IMR-90 (cell line): ENCODE measurements at regions not wholly inside any gene's neighbourhood (a gene's known extent, or its start where the extent isn't known, plus 50 kb on each side); places are given as distances from the start of the nearest gene placed in this dataset.

ENCODE experiments used
- ATAC-seq: fragments of 200-7000 bp; cut with Tn5 transposase; 2 replicates; pipeline ENCODE4 v1.9.1; 2020; ENCODE audit warnings: low read depth, mild to moderate bottlenecking, moderate library complexity
- BruUV-seq: library from RNA; stranded (reverse); fragments of 400-500 nt; replicated peaks from 2 replicates; lab custom pipeline; 2021; lab: Mats Ljungman, UMichigan
- CTCF ChIA-PET: fragments of 300-600 bp; formaldehyde crosslinking; extraction: SDS; loops from one replicate; lab custom pipeline; 2021; ENCODE audit warnings: antibody characterized with exemption; lab: Yijun Ruan, JAX
- POLR2A ChIA-PET: fragments of 300-600 bp; sonication (Branson Sonifier 250); formaldehyde crosslinking; loops from one replicate; lab custom pipeline; 2022; ENCODE audit warnings: antibody characterized with exemption; ENCODE audit not compliant: unreplicated experiment; lab: Charles Lee
- DNase-seq: peaks from one replicate; pipeline ENCODE4 v3.0.0; 2013
- H2AFZ ChIP-seq: replicated peaks from 2 replicates; pipeline ENCODE3; 2013; ENCODE audit warnings: low read length, mild to moderate bottlenecking; ENCODE audit not compliant: poor library complexity
- H2AK5ac ChIP-seq: 2 replicates; pipeline ENCODE4 v1.6.1; 2013; ENCODE audit warnings: low read depth, low read length, inconsistent platforms
- H2AK9ac ChIP-seq: replicated peaks from 2 replicates; pipeline ENCODE3; 2013; ENCODE audit warnings: mild to moderate bottlenecking, low read depth, low read length, moderate library complexity; ENCODE audit not compliant: poor library complexity
- H2BK120ac ChIP-seq: 2 replicates; pipeline ENCODE4 v1.6.1; 2013; ENCODE audit warnings: low read depth, low read length, inconsistent platforms
- H2BK15ac ChIP-seq: 3 replicates; pipeline ENCODE4 v1.6.1; 2013; ENCODE audit warnings: low read depth, low read length, inconsistent platforms
- H2BK20ac ChIP-seq: 2 replicates; pipeline ENCODE4 v1.6.1; 2013; ENCODE audit warnings: low read depth, mild to moderate bottlenecking, inconsistent platforms, low read length, moderate library complexity
- H2BK5ac ChIP-seq: 2 replicates; pipeline ENCODE4 v1.6.1; 2013; ENCODE audit warnings: mild to moderate bottlenecking, low read depth, low read length, inconsistent platforms; ENCODE audit not compliant: poor library complexity, severe bottlenecking
- H3K14ac ChIP-seq: replicated peaks from 2 replicates; pipeline ENCODE4 v1.6.1; 2013; ENCODE audit warnings: low read depth, low read length, inconsistent platforms
- H3K18ac ChIP-seq: 2 replicates; pipeline ENCODE4 v1.6.1; 2013; ENCODE audit warnings: low read depth, low read length, control low read depth
- H3K23ac ChIP-seq: 2 replicates; pipeline ENCODE4 v1.6.1; 2013; ENCODE audit warnings: low read depth, low read length, inconsistent platforms
- H3K27ac ChIP-seq: 2 replicates; pipeline ENCODE4 v1.5.1; 2013; ENCODE audit warnings: mild to moderate bottlenecking, control low read depth, low read length; ENCODE audit not compliant: insufficient read depth
- H3K27me3 ChIP-seq: 2 replicates; pipeline ENCODE4 v1.6.1; 2013; ENCODE audit warnings: low read length; ENCODE audit not compliant: control insufficient read depth, insufficient read depth
- H3K36me3 ChIP-seq: 2 replicates; pipeline ENCODE4 v1.6.1; 2013; ENCODE audit warnings: low read length, mixed read lengths; ENCODE audit not compliant: control insufficient read depth, insufficient read depth
- H3K4ac ChIP-seq: 2 replicates; pipeline ENCODE4 v1.6.1; 2013; ENCODE audit warnings: low read depth, low read length, inconsistent platforms
- H3K4me1 ChIP-seq: 2 replicates; pipeline ENCODE4 v1.6.1; 2013; ENCODE audit warnings: low read length, mixed read lengths; ENCODE audit not compliant: control insufficient read depth, insufficient read depth
- H3K4me2 ChIP-seq: 2 replicates; pipeline ENCODE4 v1.6.1; 2013; ENCODE audit warnings: low read depth, mild to moderate bottlenecking, control low read depth, low read length, moderate library complexity
- H3K4me3 ChIP-seq: 2 replicates; pipeline ENCODE4 v1.5.1; 2013; ENCODE audit warnings: low read depth, mild to moderate bottlenecking, control low read depth, low read length, moderate library complexity; ENCODE audit not compliant: insufficient read depth
- H3K56ac ChIP-seq: 2 replicates; pipeline ENCODE4 v1.6.1; 2013; ENCODE audit warnings: low read length, inconsistent platforms; ENCODE audit not compliant: insufficient read depth; ENCODE audit errors: extremely low read depth
- H3K79me1 ChIP-seq, 2 experiments: 2 replicates each; pipeline ENCODE4 v1.6.1; 2013; ENCODE audit warnings: low read length in 2 of 2, inconsistent platforms in 1 of 2, low read depth in 1 of 2
- H3K9ac ChIP-seq: 2 replicates; pipeline ENCODE4 v1.6.1; 2013; ENCODE audit warnings: low read depth, low read length, control low read depth
- H3K9me1 ChIP-seq: 2 replicates; pipeline ENCODE4 v1.6.1; 2013; ENCODE audit warnings: low read length, inconsistent platforms; ENCODE audit not compliant: insufficient read depth
- H3K9me3 ChIP-seq: 2 replicates; pipeline ENCODE4 v1.6.1; 2013; ENCODE audit warnings: low read length; ENCODE audit not compliant: control insufficient read depth, insufficient read depth
- H4K20me1 ChIP-seq: 2 replicates; pipeline ENCODE4 v1.6.1; 2013; ENCODE audit warnings: low read length, inconsistent platforms; ENCODE audit not compliant: insufficient read depth
- H4K5ac ChIP-seq: 2 replicates; pipeline ENCODE4 v1.6.1; 2013; ENCODE audit warnings: mild to moderate bottlenecking, low read depth, low read length, control low read depth
- H4K8ac ChIP-seq, 2 experiments: 2 replicates each; pipeline ENCODE4 v1.6.1; 2013; ENCODE audit warnings: low read depth in 2 of 2, low read length in 2 of 2, control low read depth in 1 of 2, inconsistent platforms in 1 of 2
- H4K91ac ChIP-seq: 2 replicates; pipeline ENCODE4 v1.6.1; 2013; ENCODE audit warnings: low read depth, low read length, inconsistent platforms; ENCODE audit not compliant: insufficient read depth
- CHD1 ChIP-seq: IDR thresholded peaks from 2 replicates; pipeline ENCODE4 v1.6.1; 2012; ENCODE audit warnings: low read depth, low read length, improper control_type of control experiment
- ELK1 ChIP-seq: fragments of 150-350 bp; IDR thresholded peaks from 2 replicates; pipeline ENCODE4 v1.6.1; 2016; ENCODE audit warnings: low read depth, mild to moderate bottlenecking, low read length, moderate library complexity, borderline replicate concordance
- MAFK ChIP-seq: IDR thresholded peaks from 2 replicates; pipeline ENCODE4 v1.6.1; 2012; ENCODE audit warnings: low read depth, low read length, improper control_type of control experiment
- MXI1 ChIP-seq: IDR thresholded peaks from 2 replicates; pipeline ENCODE4 v1.6.1; 2012; ENCODE audit warnings: low read depth, mild to moderate bottlenecking, low read length, moderate library complexity, borderline replicate concordance
- RFX5 ChIP-seq: IDR thresholded peaks from 2 replicates; pipeline ENCODE4 v1.8.0; 2012; ENCODE audit warnings: low read depth, mild to moderate bottlenecking, low read length, moderate library complexity
- SMC3 ChIP-seq: fragments of 150-350 bp; IDR thresholded peaks from 2 replicates; pipeline ENCODE4 v1.6.1; 2016; ENCODE audit warnings: low read depth, mild to moderate bottlenecking, antibody characterized with exemption, low read length, moderate library complexity
- USF2 ChIP-seq: fragments of 150-350 bp; IDR thresholded peaks from 2 replicates; pipeline ENCODE4 v1.6.1; 2017; ENCODE audit warnings: mild to moderate bottlenecking, antibody characterized with exemption, low read length, low read depth
- WGBS, 2 experiments: methylation state at CpG; one replicate each; pipeline versions ENCODE4 v1.1.5 to v1.1.7; 2013; ENCODE audit warnings: missing lambda C conversion rate in 2 of 2; ENCODE audit not compliant: insufficient read length in 1 of 2; ENCODE audit errors: extremely low coverage in 2 of 2; 5-methylcytosine and 5-hydroxymethylcytosine counted together
- dilution Hi-C: fragments of 300-500 bp; cut with HindIII; formaldehyde crosslinking; loops from one replicate; pipeline ENCODE4 v1.14.3; 2018; ENCODE audit warnings: low sequenced_read_pairs; ENCODE audit not compliant: unreplicated experiment
- in situ Hi-C: fragments of 300-500 bp; cut with MboI; formaldehyde crosslinking; loops from 3 replicates; pipeline ENCODE4 v1.14.3; 2019; ENCODE audit warnings: low sequenced_read_pairs, inconsistent platforms, mixed read lengths
- intact Hi-C: fragments of 100-400 bp; cut with micrococcal nuclease; formaldehyde crosslinking; loops from 2 replicates; pipeline ENCODE4 v1.10.0; 2022

GRCh38 chr10:112874982-112875381 is 75.1 kb upstream of the TCF7L2 start:
- Histone ChIP-seq H3K9me1 (no peaks in the 10 kb centered on the region; the same call in 1 of the 2 replicates), H3K4me1 (no peaks in the 10 kb centered on the region), H3K27me3 (peaks cover 2% of the 10 kb centered on the region), H3K27ac (no peak overlapping the region), H3K36me3 (no peaks in the 10 kb centered on the region), H2AFZ (no peak overlapping the region), H4K91ac (no peak overlapping the region), H3K56ac (no peak overlapping the region), H2BK20ac (no peak overlapping the region), H2BK120ac (no peak overlapping the region), H3K9ac (no peak overlapping the region), H2AK9ac (no peak overlapping the region), H4K5ac (no peak overlapping the region), H4K8ac (no peak overlapping the region), H4K20me1 (no peaks in the 10 kb centered on the region), H3K9me3 (peaks cover 2% of the 10 kb centered on the region; the same call in 1 of the 2 replicates), H3K4me3 (no peak overlapping the region), H3K4me2 (no peak overlapping the region), H3K79me1 (no peaks in the 10 kb centered on the region), H2AK5ac (no peak overlapping the region), H3K23ac (no peak overlapping the region), H2BK15ac (no peak overlapping the region), H3K18ac (no peak overlapping the region), H2BK5ac (no peak overlapping the region), H3K4ac (no peak overlapping the region), H3K14ac (no peak overlapping the region)
- ChIA-PET CTCF (interaction anchor here (0.6 kb wide), 1 partner anchor 251 kb away, joined by 4 read pairs; no protein-coding TSS in a partner anchor), POLR2A (no interaction called here)
- dilution Hi-C loops, result no loop called here
- no peak for DNase-seq
- ATAC-seq, result no peak
- TF ChIP-seq SMC3 (no peak), USF2 (no peak), ELK1 (no peak), RFX5 (no peak), MXI1 (no peak), MAFK (no peak), CHD1 (no peak)
- intact Hi-C loops, result no loop called here
- in situ Hi-C loops, result no loop called here
- no CpG with 5 or more reads among the region's 4 CpGs for WGBS, 2 experiments
- BruUV-seq, result no TSS peak
